ENCODE measurements at regions not wholly inside any gene's neighbourhood (a gene's known extent, or its start where the extent isn't known, plus 50 kb on each side); places are given as distances from the start of the nearest gene placed in this dataset.

DNA sequence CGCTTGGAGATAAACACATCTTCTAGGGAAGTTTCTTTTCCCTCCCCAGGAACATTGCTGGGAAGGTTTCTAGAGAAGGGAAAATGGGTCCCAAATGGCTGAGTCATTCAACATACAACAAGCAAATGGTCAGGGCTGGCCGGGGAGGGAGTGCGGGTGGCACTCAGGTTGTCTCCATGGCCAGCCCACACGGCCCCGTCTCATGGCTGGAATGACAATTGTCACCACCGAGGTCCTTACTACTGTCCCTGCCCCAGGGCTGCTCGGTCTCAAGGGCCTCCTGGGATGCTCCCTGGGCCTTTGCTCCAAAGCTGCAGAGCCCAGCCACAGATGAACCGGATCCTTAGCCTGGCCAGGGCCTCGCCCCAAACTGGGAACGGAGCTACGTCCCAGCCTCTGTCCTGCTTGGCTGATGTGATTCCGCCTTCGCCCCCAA, 121.9 kb downstream of the FGF18 start:
- H3K9me3 ChIP-seq (ENCODE audit: low read length), result no peaks in the 10 kb centered on the region
- H3K4me2 ChIP-seq (ENCODE audit: low read depth, low read length), result no peak overlapping the region
- H3K79me2 ChIP-seq (ENCODE audit: insufficient read depth, low read length), result no peaks in the 10 kb centered on the region
- 0 out of 2 replicates have a peak, but pooled peaks have one; percentile 14 for TF ChIP-seq NFE2L2 (IDR thresholded peaks at IDR 0.05; ENCODE audit: low read length)
- TF ChIP-seq, protein P1, sequence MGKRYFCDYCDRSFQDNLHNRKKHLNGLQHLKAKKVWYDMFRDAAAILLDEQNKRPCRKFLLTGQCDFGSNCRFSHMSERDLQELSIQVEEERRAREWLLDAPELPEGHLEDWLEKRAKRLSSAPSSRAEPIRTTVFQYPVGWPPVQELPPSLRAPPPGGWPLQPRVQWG (CRISPR knock-in tag; IDR thresholded peaks at IDR 0.05; ENCODE audit: borderline replicate concordance, low read depth), result no peak
- no peak for TF ChIP-seq GATAD1 (CRISPR knock-in tag; IDR thresholded peaks at IDR 0.05)
- FAIRE-seq (no peak), ATAC-seq (no peak), DNase-seq (ENCODE audit: low spot score) (no peak)
- no peaks in the 10 kb centered on the region for H3K36me3 ChIP-seq (replicated peaks in 1 of 2; ENCODE audit: control insufficient read depth in 1 of 2, insufficient read depth in 2 of 2, low read length in 2 of 2)
- H3K9ac ChIP-seq (ENCODE audit: insufficient read depth, low read depth, low read length), result no peak overlapping the region
- H2AFZ ChIP-seq (ENCODE audit: low read length), result no peak overlapping the region
- peaks cover 0 to 57% of the 10 kb centered on the region in 2 experiments; a peak in 2 of 5 replicates for H3K27me3 ChIP-seq (ENCODE audit: control insufficient read depth in 1 of 2, insufficient read depth in 2 of 2, low read length in 2 of 2)
- ChIA-PET CTCF (ENCODE audit: low intra/inter-chr PET ratio, low total read pairs) (no interaction called here), POLR2A (no interaction called here)
- H3K4me1 ChIP-seq (ENCODE audit: insufficient read depth, low read length), result no peaks in the 10 kb centered on the region
- intact Hi-C loops (cut with micrococcal nuclease; ENCODE audit: unreplicated experiment), result no loop called here
- no TSS peak for BruUV-seq (replicated peaks)
- in situ Hi-C loops (cut with HindIII; ENCODE audit: extremely low pct_ligation_motif_present, low pct_unique_long_range_greater_than_20kb), result no loop called here
- no peak overlapping the region for H3K4me3 ChIP-seq (replicated peaks in 1 of 3; ENCODE audit: insufficient read depth in 1 of 3, low read depth in 2 of 3, low read length in 3 of 3)
- H4K20me1 ChIP-seq (ENCODE audit: insufficient read depth, low read length), result no peaks in the 10 kb centered on the region
- WGBS (ENCODE audit: low lambda C conversion rate), result 61% methylated on average over 9 of the region's 13 CpGs
- H3K27ac ChIP-seq (ENCODE audit: extremely low read length, insufficient read depth, low read length), result no peak overlapping the region

DNA sequence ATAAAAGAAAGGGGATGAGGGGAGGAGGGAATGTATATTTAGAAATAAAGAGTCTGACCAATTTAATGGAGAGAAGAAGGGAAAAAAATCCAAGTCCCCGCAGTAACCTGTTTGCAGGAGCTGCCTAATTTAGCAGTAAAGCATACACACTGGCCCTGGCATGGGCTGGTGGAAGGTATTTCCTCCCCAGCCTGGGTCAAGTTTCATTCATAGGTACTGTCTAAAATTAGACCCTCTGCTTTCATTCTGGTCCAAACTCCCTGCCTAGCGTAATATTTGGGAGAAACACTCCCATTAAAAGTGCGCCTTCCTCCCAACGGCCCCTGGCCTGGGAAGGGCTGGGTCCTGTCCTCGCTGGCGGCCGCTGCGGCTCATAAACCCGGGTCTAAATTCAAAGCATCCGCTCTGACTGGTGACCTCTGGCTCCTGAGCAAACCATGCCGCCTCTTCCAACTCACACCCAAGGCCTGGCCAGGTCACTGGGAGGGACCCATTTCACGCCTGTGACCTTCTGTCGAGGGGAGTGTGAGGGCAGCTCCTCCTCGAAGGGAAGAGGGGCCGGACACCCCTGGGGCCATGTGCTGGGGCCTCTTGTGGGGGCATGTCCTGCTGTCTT, 123.2 kb downstream of the FGF18 start:
- H3K4me3 ChIP-seq (replicated peaks in 1 of 3; ENCODE audit: insufficient read depth in 1 of 3, low read depth in 2 of 3, low read length in 3 of 3), result no peak overlapping the region
- peaks cover 0 to 49% of the 10 kb centered on the region in 2 experiments; a peak in 2 of 5 replicates for H3K27me3 ChIP-seq (ENCODE audit: control insufficient read depth in 1 of 2, insufficient read depth in 2 of 2, low read length in 2 of 2)
- no peak overlapping the region for H3K4me2 ChIP-seq (ENCODE audit: low read depth, low read length)
- 7% methylated on average over 12 of the region's 15 CpGs for WGBS (ENCODE audit: low lambda C conversion rate)
- no peak overlapping the region for H3K27ac ChIP-seq (ENCODE audit: extremely low read length, insufficient read depth, low read length)
- TF ChIP-seq TBL1XR1 (IDR thresholded peaks at IDR 0.05; ENCODE audit: borderline replicate concordance, low read length, partially characterized antibody), result no peak
- no peak for TF ChIP-seq HCFC1 (IDR thresholded peaks at IDR 0.05; ENCODE audit: low read depth, low read length)
- no peak for TF ChIP-seq ISL2 (CRISPR knock-in tag; IDR thresholded peaks at IDR 0.05)
- TF ChIP-seq DR1 (CRISPR knock-in tag; IDR thresholded peaks at IDR 0.05), result no peak
- no peak overlapping the region for H3K9ac ChIP-seq (ENCODE audit: insufficient read depth, low read depth, low read length)
- FAIRE-seq (no peak), DNase-seq (ENCODE audit: low spot score) (no peak), ATAC-seq (no peak)
- H3K79me2 ChIP-seq (ENCODE audit: insufficient read depth, low read length), result no peaks in the 10 kb centered on the region
- POLR2A ChIA-PET, result no interaction called here
- H2AFZ ChIP-seq (ENCODE audit: low read length), result no peak overlapping the region
- BruUV-seq (replicated peaks), result no TSS peak
- no peaks in the 10 kb centered on the region for H4K20me1 ChIP-seq (ENCODE audit: insufficient read depth, low read length)
- no peaks in the 10 kb centered on the region for H3K4me1 ChIP-seq (ENCODE audit: insufficient read depth, low read length)
- in situ Hi-C loops (cut with HindIII; ENCODE audit: extremely low pct_ligation_motif_present, low pct_unique_long_range_greater_than_20kb), result no loop called here
- CTCF ChIA-PET (ENCODE audit: low intra/inter-chr PET ratio, low total read pairs), result no interaction called here
- H3K36me3 ChIP-seq (replicated peaks in 1 of 2; ENCODE audit: control insufficient read depth in 1 of 2, insufficient read depth in 2 of 2, low read length in 2 of 2), result no peaks in the 10 kb centered on the region
- intact Hi-C loops (cut with micrococcal nuclease; ENCODE audit: unreplicated experiment), result no loop called here
- no peaks in the 10 kb centered on the region for H3K9me3 ChIP-seq (ENCODE audit: low read length)

Measured in HepG2 (cell line).